Stimulated activated CD8-positive, alpha-beta memory T cell treated with anti-CD3 and anti-CD28 coated beads, Interleukin-12 subunit alpha, Interleukin-12 subunit beta, amount 100 ng/mL, for 4 hours (primary cell): ENCODE measurements at regions not wholly inside any gene's neighbourhood (a gene's known extent, or its start where the extent isn't known, plus 50 kb on each side); places are given as distances from the start of the nearest gene placed in this dataset.

Experiments used
- DNase-seq: peaks from one replicate; pipeline ENCODE4 v3.0.0-alpha.2; 2020; ENCODE audit warnings: low read depth

- DNase-seq: no peak
Measured at GRCh38 chr2:41990245-41990644, 57.6 kb upstream of the PKDCC start.

- DNase-seq: no peak
Measured at GRCh38 chr2:41990688-41991087, 57.1 kb upstream of the PKDCC start.

- no peak for DNase-seq
Measured at GRCh38 chr2:41992056-41992642, 55.7 kb upstream of the PKDCC start.

- DNase-seq: no peak
Measured at GRCh38 chr2:41992671-41993434, 55.0 kb upstream of the PKDCC start.

- no peak for DNase-seq
Measured at GRCh38 chr2:41993435-41993925, 54.3 kb upstream of the PKDCC start.

GRCh38 chr2:41994233-41994637 is 53.6 kb upstream of the PKDCC start:
- no peak for DNase-seq

- DNase-seq: no peak
Measured at GRCh38 chr2:41994661-41995060, 53.2 kb upstream of the PKDCC start.

- DNase-seq: no peak
Measured at GRCh38 chr2:41997561-41997960, 50.3 kb upstream of the PKDCC start.
